ENCODE measurements at regions not wholly inside any gene's neighbourhood (a gene's known extent, or its start where the extent isn't known, plus 50 kb on each side); places are given as distances from the start of the nearest gene placed in this dataset.

- Histone ChIP-seq H2AFZ (ENCODE audit: low read depth, low read length, severe bottlenecking) (no peak overlapping the region), H3K4me2 (ENCODE audit: low read depth, low read length, poor library complexity, severe bottlenecking) (no peak overlapping the region), H3F3A (ENCODE audit: insufficient read depth) (no peaks in the 10 kb centered on the region), H3K9me3 (ENCODE audit: insufficient read depth, low read length) (no peaks in the 10 kb centered on the region), H3K27ac (ENCODE audit: low read depth, low read length) (no peak overlapping the region), H3K9ac (ENCODE audit: low read length) (no peak overlapping the region), H3K36me3 (ENCODE audit: low read length) (no peaks in the 10 kb centered on the region), H3K9me2 (replicated peaks; ENCODE audit: insufficient read depth, low read length) (no peaks in the 10 kb centered on the region), H3K79me2 (ENCODE audit: insufficient read depth, low read length) (no peaks in the 10 kb centered on the region), H3K27me3 (ENCODE audit: low read length) (no peaks in the 10 kb centered on the region), H4K20me1 (ENCODE audit: low read depth, low read length) (no peaks in the 10 kb centered on the region), H3K4me3 (ENCODE audit: insufficient read depth, low read length, poor library complexity, severe bottlenecking) (no peak overlapping the region)
- TF ChIP-seq EZH2phosphoT487 (conservative IDR thresholded peaks at IDR 0.05; ENCODE audit: low read length) (no peak), CTCF (IDR thresholded peaks at IDR 0.05; ENCODE audit: insufficient read depth, low read length, poor library complexity, severe bottlenecking) (no peak)
Measured at GRCh38 chr5:158174026-158174425, 315.1 kb upstream of the CLINT1 start.

- Histone ChIP-seq H2AFZ (ENCODE audit: low read depth, low read length, severe bottlenecking) (no peak overlapping the region), H3K4me2 (ENCODE audit: low read depth, low read length, poor library complexity, severe bottlenecking) (no peak overlapping the region), H4K20me1 (ENCODE audit: low read depth, low read length) (no peaks in the 10 kb centered on the region), H3K27ac (ENCODE audit: low read depth, low read length) (no peak overlapping the region), H3K9me2 (replicated peaks; ENCODE audit: insufficient read depth, low read length) (no peaks in the 10 kb centered on the region), H3K9me3 (ENCODE audit: insufficient read depth, low read length) (no peaks in the 10 kb centered on the region), H3K79me2 (ENCODE audit: insufficient read depth, low read length) (no peaks in the 10 kb centered on the region), H3K27me3 (ENCODE audit: low read length) (no peaks in the 10 kb centered on the region), H3K4me3 (ENCODE audit: insufficient read depth, low read length, poor library complexity, severe bottlenecking) (no peak overlapping the region), H3K9ac (ENCODE audit: low read length) (no peak overlapping the region), H3K36me3 (ENCODE audit: low read length) (no peaks in the 10 kb centered on the region), H3F3A (ENCODE audit: insufficient read depth) (no peaks in the 10 kb centered on the region)
- TF ChIP-seq CTCF (IDR thresholded peaks at IDR 0.05; ENCODE audit: insufficient read depth, low read length, poor library complexity, severe bottlenecking) (no peak), EZH2phosphoT487 (conservative IDR thresholded peaks at IDR 0.05; ENCODE audit: low read length) (no peak)
Measured at GRCh38 chr5:158172005-158172404, 313.1 kb upstream of the CLINT1 start.

GRCh38 chr5:158170534-158170933, 311.6 kb upstream of the CLINT1 start:
- Histone ChIP-seq H3K9me3 (ENCODE audit: insufficient read depth, low read length) (no peaks in the 10 kb centered on the region), H3K27ac (ENCODE audit: low read depth, low read length) (no peak overlapping the region), H2AFZ (ENCODE audit: low read depth, low read length, severe bottlenecking) (no peak overlapping the region), H3K27me3 (ENCODE audit: low read length) (no peaks in the 10 kb centered on the region), H4K20me1 (ENCODE audit: low read depth, low read length) (no peaks in the 10 kb centered on the region), H3K9ac (ENCODE audit: low read length) (no peak overlapping the region), H3K9me2 (replicated peaks; ENCODE audit: insufficient read depth, low read length) (no peaks in the 10 kb centered on the region), H3K36me3 (ENCODE audit: low read length) (no peaks in the 10 kb centered on the region), H3K4me2 (ENCODE audit: low read depth, low read length, poor library complexity, severe bottlenecking) (no peak overlapping the region), H3F3A (ENCODE audit: insufficient read depth) (no peaks in the 10 kb centered on the region), H3K4me3 (ENCODE audit: insufficient read depth, low read length, poor library complexity, severe bottlenecking) (no peak overlapping the region), H3K79me2 (ENCODE audit: insufficient read depth, low read length) (no peaks in the 10 kb centered on the region)
- TF ChIP-seq EZH2phosphoT487 (conservative IDR thresholded peaks at IDR 0.05; ENCODE audit: low read length) = no peak
- TF ChIP-seq CTCF (IDR thresholded peaks at IDR 0.05; ENCODE audit: insufficient read depth, low read length, poor library complexity, severe bottlenecking) = no peak

Measured in SU-DHL-6 (cell line).